ENCODE measurements at regions not wholly inside any gene's neighbourhood (a gene's known extent, or its start where the extent isn't known, plus 50 kb on each side); places are given as distances from the start of the nearest gene placed in this dataset.
"Not testable (repeated sequence)": the region's sequence is repeated elsewhere in the genome, so short reads cannot be mapped to it uniquely, and the experiment has no call there.

DNA sequence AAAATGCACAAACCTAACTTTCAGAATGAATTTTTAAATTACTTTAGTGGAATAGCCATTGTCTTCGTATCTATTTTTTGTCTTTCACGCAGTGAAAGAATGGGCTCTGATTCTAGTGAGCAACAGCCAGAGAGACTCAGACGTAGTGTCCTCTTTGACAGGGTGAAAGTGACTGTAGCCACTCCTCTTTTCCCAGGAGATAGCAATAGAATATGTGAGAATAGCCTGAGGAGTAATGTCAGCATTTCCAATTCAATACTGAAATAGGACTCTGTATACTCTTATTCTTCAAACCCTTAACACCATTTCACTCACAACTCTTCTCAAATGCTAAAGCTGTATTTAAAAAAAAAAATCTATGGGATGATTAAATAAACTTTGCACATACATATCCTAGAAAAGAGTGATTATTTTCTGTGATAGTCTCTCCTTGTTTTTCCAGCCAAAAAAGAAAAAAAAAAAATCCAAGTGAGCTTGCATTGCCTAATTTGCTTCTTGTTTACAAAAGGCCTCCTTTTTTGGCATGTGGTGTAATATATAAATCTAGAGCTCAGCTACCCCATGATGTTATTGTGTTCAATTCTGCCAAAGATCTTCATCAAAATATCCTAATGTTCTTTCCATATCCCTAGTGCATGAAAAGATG, 626.1 kb upstream of the SLITRK6 start:
- DNase-seq (ENCODE audit: low spot score), result no peak

DNA sequence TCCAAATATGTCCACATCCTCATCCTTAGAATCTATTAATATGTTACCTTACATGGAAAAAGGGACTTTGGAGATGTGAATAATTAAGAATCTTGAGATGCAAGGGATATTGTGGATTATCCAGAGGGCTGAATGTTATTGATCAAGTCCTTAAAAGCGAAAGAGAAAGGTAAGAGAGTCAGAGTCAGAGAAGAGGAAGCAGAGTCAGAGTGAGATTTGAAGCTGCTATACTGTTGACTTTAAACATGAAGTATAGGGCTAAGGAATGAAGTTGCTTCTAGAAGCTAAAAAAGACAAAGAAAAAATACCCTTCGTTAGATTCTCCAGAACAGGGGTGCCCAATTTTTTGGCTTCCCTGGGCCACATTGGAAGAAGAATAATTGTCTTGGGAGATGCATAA, 627.2 kb upstream of the SLITRK6 start:
- no peak for DNase-seq (ENCODE audit: low spot score)

DNA sequence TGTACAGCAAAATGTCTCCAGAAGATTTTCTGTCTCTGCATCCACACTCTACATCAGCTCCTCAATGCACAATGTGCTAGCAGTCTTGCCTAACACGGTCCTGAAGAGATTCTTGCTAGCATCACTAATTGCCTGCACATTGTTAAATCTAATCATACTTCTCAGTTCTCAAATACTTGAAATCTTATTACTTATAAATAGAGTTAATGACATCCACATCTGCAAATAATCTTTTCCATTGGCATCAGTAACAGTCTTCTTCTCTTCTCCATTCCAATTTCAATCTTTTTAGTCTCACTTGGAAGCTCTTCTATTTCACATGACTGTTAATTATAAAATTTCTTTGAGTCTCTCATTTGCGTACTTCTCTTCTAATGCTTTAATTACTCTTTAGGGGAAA, 630.5 kb upstream of the SLITRK6 start:
- DNase-seq (ENCODE audit: low spot score), result no peak

DNA sequence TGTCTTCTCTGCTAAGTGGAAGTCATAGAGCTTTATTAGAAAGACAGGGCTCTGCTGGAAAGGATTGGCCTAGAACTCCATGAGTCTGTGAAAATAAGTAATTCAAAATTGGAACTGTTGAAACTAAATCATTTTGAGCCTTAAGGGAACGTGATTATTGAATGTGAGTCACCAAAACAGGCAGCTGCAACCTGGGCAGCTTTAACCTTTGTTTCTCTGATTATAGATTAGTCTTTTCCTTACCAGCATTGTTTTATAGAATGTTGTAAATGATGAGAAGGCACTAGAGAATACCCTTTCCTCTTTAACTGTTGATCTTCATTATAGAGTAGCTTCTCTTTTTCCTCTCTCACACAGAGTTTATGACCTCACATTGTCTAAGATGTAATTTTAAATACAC, 638.8 kb upstream of the SLITRK6 start:
- no peak for DNase-seq (ENCODE audit: low spot score)

GRCh38 chr13:86445206-86445605, 646.0 kb upstream of the SLITRK6 start:
- no peak for DNase-seq (ENCODE audit: low spot score)

DNA sequence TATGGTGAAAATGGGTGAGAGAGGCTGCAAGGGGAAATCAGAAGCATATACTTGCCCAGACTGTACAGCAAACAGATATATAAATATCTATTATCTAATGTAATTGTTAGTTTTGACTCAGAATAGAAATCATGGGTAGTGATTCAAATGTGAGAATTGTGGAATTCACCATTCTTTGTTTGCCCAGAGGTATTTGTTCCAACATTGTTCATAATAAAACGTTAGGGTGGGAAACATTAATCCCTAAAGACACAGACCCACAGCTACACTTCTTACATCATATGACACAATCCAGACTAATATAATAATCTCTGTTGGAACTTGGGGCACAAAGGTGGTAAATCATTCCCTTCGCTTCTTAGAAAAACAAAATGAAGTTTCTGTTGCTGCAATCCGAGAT, 646.5 kb upstream of the SLITRK6 start:
- no peak for DNase-seq (ENCODE audit: low spot score)

- DNase-seq (ENCODE audit: low spot score), result no peak
Measured at GRCh38 chr13:86446311-86446710, 647.1 kb upstream of the SLITRK6 start.

GRCh38 chr13:86447479-86447878, 648.3 kb upstream of the SLITRK6 start:
- DNase-seq (ENCODE audit: low spot score), result no peak

GRCh38 chr13:86462011-86462410, 662.8 kb upstream of the SLITRK6 start:
- no peak for DNase-seq (ENCODE audit: low spot score)

- no peak for DNase-seq (ENCODE audit: low spot score)
Measured at GRCh38 chr13:86464193-86464592, 665.0 kb upstream of the SLITRK6 start.

DNA sequence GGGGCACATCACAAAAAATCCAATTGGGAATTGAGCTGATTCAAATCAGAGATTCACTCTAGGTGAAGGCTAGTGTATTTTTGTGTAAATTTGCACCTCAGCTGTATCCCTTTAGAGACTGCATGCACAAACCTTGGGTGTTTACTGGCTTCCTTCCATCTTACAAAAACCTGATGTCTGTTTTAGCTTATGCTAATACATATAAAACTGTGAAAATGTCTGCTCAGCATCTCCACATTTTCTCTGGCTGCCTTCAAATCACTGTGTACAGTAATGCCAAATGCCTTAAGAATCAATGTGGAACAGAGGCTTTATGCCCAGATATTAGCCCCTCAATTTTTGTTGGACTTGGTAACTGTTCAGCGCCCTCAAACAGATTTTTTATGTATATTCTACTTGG, 675.8 kb upstream of the SLITRK6 start:
- no peak for DNase-seq (ENCODE audit: low spot score)

- no peak for DNase-seq (ENCODE audit: low spot score)
Measured at GRCh38 chr13:86476656-86477055, 677.4 kb upstream of the SLITRK6 start.

- DNase-seq (ENCODE audit: low spot score), result no peak
Measured at GRCh38 chr13:86486582-86486981, 687.4 kb upstream of the SLITRK6 start.

DNA sequence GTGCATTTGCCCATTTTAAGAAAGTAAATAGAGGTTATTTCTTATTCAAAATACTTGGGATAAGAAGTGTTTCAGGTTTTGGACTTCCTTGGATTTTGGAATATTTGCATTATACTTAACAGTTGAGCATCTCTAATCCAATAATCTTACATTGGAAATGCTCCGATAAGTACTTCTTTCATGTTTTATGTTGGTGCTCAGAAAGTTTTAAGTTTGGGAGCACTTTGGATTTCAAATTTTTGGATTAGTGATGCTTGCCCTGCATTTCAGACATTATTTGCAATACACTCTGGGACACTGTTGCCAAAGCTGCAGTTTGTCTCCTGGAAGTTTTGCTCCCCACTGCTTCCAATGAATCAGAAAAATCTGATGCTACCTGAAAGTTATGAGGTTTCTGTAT, 691.9 kb upstream of the SLITRK6 start:
- no peak for DNase-seq (ENCODE audit: low spot score)

DNA sequence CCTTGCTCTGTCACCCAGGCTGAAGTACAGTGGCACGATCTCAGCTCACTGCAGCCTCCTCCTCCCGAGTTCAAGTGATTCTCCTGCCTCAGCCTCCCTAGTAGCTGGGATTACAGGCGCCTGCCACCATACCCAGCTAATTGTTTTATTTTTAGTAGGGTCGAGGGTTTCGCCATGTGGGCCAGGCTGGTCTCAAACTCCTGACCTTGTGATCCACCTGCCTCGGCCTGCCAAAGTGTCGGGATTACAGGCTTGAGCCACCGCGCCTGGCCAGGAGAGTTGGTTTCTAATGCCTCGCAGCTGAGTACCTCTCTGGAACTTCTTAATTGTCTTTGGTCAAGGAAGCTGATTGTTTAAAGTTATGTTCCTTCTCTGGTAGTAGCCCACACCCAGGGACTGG, 702.7 kb upstream of the SLITRK6 start:
- not testable (repeated sequence) for DNase-seq (ENCODE audit: low spot score)

- DNase-seq (ENCODE audit: low spot score), result no peak
Measured at GRCh38 chr13:86510792-86511191, 711.6 kb upstream of the SLITRK6 start.

DNA sequence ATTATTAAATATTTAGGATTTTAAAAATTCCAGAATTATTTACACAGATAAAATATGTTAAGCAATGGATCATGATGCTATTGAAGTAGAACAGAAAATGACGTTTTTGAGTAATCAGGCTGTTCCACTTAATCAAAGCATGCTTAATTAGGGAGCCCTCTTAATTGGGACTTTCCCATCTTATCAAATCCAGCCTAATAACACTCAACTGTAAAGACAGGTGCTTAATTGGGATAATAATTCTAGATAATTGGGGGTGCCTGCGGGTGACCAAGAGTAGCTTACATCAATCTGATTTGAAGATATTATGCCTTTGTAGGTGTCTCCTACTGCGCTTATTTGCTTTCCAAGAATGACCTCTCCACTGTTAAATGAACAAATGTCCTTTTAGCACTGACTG, 742.2 kb upstream of the SLITRK6 start:
- DNase-seq (ENCODE audit: low spot score), result no peak

DNA sequence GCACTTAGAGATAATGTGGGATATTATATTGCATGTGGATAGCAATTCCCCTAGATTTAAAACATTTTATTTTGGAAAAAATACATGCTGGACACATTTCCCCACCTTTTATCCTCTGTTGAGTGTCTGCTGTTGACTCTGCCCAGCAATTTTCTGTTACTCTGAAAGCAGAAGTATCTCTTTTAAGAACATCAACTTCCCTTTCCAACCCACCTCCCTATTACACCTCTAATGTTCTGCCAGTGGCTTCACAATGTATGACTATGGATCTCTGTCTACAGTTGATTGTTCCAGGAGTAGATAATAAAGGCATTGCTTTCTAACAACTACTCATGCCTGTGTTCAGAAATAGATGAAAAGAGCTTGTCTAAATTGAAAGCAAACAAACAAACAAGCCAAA, 754.8 kb upstream of the SLITRK6 start:
- no peak for DNase-seq (ENCODE audit: low spot score)

DNA sequence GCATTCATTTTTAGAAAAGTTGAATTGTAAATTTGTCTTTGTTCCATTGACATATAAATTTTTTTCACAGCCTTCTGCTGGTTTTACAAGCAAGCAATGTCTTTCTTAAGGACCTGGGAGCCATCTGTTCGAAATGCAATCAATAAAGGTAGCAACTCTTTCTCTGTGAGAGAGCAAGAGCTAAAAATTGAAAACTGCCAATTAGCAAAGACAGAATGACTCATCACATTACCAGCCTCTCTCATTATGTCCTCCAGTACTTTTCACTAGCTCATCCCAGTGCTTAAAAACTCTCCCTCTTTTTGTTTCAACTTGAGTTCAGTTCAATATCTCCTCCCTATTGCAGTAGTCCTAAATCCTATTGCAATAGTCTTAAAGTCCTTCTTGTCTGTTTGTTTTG, 760.7 kb upstream of the SLITRK6 start:
- no peak for DNase-seq (ENCODE audit: low spot score)

DNA sequence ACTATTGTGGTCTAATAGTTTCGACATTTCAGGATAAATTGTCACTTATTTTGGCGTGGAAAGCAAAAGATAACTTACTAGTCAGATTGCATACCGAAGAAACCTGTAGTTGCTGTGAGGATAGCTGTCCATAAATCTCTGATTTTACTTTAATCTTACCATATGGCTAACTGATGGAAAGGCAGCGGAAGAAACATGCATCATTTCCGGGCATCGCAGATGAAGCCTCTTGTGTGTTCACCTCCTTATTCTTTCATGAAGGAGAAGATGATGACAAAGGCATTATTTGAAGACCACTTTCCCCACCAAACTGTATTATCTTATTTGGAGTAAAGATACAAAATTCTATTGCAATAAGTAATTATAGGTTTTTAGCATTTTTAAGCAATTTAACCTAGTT, 763.6 kb upstream of the SLITRK6 start:
- no peak for DNase-seq (ENCODE audit: low spot score)

DNA sequence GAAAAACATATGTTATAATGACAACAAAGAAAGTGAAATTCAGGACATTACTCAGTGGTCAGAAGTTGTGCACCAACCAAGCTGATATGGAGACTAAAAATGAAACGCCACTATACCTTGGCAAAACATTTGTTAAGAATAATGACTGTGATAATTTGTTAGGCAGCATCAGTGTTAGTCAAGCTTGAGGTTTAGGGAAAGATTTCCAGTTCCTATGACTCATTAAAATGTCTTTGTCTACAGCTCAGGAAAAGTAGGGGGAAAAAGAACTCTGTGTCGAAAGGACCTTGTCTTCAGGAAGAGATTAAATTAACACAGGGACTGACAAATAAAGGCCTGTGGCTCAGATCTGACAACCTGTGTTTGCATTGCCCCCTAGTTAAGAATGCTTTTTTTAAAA, 764.1 kb upstream of the SLITRK6 start:
- no peak for DNase-seq (ENCODE audit: low spot score)

DNA sequence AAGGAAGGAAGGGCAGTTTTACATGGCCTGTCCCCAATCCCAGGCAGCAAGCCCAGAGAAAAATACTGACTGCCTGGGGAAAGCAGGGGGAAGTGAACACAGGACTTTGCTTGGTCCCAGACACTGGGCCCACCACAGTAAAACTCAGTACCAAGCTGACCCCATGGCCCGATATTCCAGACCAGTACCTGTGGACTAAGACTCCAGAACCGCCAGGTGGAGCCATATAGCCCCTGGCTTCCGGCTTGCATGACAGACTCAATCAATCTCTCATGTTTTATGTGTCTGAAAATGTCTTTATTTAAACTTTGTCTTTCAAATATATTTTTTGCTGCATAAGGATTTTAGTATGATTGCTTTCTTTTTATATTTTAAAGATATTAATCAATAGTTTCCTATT, 767.9 kb upstream of the SLITRK6 start:
- no peak for DNase-seq (ENCODE audit: low spot score)

DNA sequence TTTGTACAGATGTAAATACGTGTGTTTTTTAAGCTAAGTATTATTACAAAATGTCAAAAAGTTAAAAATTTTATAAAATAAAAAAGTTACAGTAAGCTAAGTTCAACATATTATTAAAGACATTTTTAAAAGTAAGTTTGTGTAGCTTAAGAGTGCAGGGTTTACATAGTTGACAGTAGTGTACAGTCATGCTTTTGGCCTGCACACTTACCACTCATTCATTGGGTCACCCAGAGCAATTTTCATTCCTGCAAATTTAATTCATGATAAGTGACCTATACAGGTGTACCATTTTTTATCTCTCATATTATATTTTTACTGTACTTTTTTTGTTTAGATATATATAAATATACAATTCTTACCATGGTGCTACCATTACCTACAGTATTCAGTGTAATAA, 769.9 kb upstream of the SLITRK6 start:
- DNase-seq (ENCODE audit: low spot score), result no peak

DNA sequence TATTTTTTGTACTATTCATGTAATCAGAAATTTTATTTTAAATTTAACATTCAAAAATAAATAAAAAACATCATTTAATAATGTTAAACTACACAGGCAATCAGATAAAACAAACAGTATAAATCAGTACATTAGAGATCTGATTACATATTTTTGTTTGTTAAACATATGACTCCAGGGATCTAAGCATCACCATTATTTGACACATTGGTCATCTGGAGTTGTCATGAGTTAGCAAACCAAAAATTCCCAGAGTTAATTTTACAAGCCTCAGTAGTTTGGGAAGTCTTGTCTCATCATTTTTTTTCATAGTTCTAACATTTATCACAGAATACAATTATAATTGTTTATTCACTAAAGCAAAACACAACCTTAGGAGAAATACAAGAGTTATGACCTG, 770.8 kb upstream of the SLITRK6 start:
- no peak for DNase-seq (ENCODE audit: low spot score)

- DNase-seq (ENCODE audit: low spot score), result no peak
Measured at GRCh38 chr13:86572115-86572514, 772.9 kb upstream of the SLITRK6 start.
